K562 (cell line): ENCODE measurements at regions not wholly inside any gene's neighbourhood (a gene's known extent, or its start where the extent isn't known, plus 50 kb on each side); places are given as distances from the start of the nearest gene placed in this dataset.

Experiments used
- CHD1 ChIP-seq: fragments of 200-600 bp; sonication (generic); IDR thresholded peaks from one replicate; pipeline ENCODE4 v1.6.1; 2012; ENCODE audit warnings: mild to moderate bottlenecking, moderate library complexity, low read length, inconsistent platforms
- COPS2 ChIP-seq: fragments of 450-650 bp; conservative IDR thresholded peaks from 2 replicates; pipeline ENCODE4 v1.6.1; 2016; ENCODE audit warnings: mild to moderate bottlenecking, moderate library complexity
- ELK3 ChIP-seq: fragments of 450-650 bp; formaldehyde crosslinking; IDR thresholded peaks from 2 replicates; pipeline ENCODE4 v1.4.0; 2020; ENCODE audit warnings: mild to moderate bottlenecking
- ESRRA ChIP-seq: fragments of 450-650 bp; IDR thresholded peaks from 2 replicates; pipeline ENCODE4 v1.6.1; 2014; ENCODE audit warnings: low read depth, mild to moderate bottlenecking, moderate library complexity, borderline replicate concordance
- FOXJ3 ChIP-seq: sonication (generic); formaldehyde crosslinking; IDR thresholded peaks from 2 replicates; pipeline ENCODE4 v1.4.0; 2020; ENCODE audit warnings: mild to moderate bottlenecking, missing genetic modification reagents
- HDAC2 ChIP-seq: fragments of 450-650 bp; IDR thresholded peaks from 2 replicates; pipeline ENCODE4 v1.6.1; 2016; ENCODE audit warnings: mild to moderate bottlenecking
- HMG20B ChIP-seq: fragments of 250-450 bp; sonication (Bioruptor Pico); IDR thresholded peaks from 2 replicates; pipeline ENCODE4 v1.5.0; 2021; ENCODE audit warnings: mild to moderate bottlenecking
- HNRNPH1 ChIP-seq: fragments of 200-400 bp; formaldehyde crosslinking; optimal IDR thresholded peaks from 2 replicates; pipeline ENCODE3; 2017; ENCODE audit warnings: low read depth, mild to moderate bottlenecking, low read length, moderate library complexity
- MTA1 ChIP-seq: fragments of 450-650 bp; IDR thresholded peaks from 2 replicates; pipeline ENCODE4 v1.6.1; 2017; ENCODE audit warnings: borderline replicate concordance
- PREB ChIP-seq: sonication (generic); formaldehyde crosslinking; IDR thresholded peaks from 2 replicates; pipeline ENCODE4 v1.8.1; 2023; ENCODE audit warnings: mild to moderate bottlenecking, missing genetic modification reagents
- SAFB ChIP-seq: fragments of 200-400 bp; formaldehyde crosslinking; IDR thresholded peaks from 2 replicates; pipeline ENCODE4 v1.6.1; 2017; ENCODE audit warnings: low read depth, low read length, borderline replicate concordance
- SETDB1 ChIP-seq: IDR thresholded peaks from one replicate; pipeline ENCODE4 v1.6.1; 2012; ENCODE audit warnings: low read length, control low read depth, inconsistent platforms
- SLC30A9 ChIP-seq: fragments of 250-450 bp; sonication (Bioruptor Pico); IDR thresholded peaks from 2 replicates; pipeline ENCODE4 v1.8.0; 2022; ENCODE audit warnings: mild to moderate bottlenecking, moderate library complexity
- SREBF2 ChIP-seq: sonication (generic); formaldehyde crosslinking; IDR thresholded peaks from 2 replicates; pipeline ENCODE4 v1.4.0; 2020; ENCODE audit warnings: mild to moderate bottlenecking, missing genetic modification reagents
- TFAP4 ChIP-seq: sonication (generic); formaldehyde crosslinking; IDR thresholded peaks from 2 replicates; pipeline ENCODE4 v1.8.0; 2022; ENCODE audit warnings: missing genetic modification reagents, mild to moderate bottlenecking, moderate library complexity, borderline replicate concordance
- THAP7 ChIP-seq: fragments of 250-450 bp; sonication (Bioruptor Pico); IDR thresholded peaks from 2 replicates; pipeline ENCODE4 v1.5.0; 2021
- ZNF239 ChIP-seq: fragments of 250-450 bp; sonication (Bioruptor Pico); IDR thresholded peaks from 2 replicates; pipeline ENCODE4 v1.4.0; 2020; ENCODE audit warnings: mild to moderate bottlenecking
- ZNF280A ChIP-seq: fragments of 450-650 bp; IDR thresholded peaks from 2 replicates; pipeline ENCODE4 v1.6.1; 2018; ENCODE audit warnings: mild to moderate bottlenecking, low read depth; ENCODE audit not compliant: partially characterized antibody
- ZNF655 ChIP-seq: fragments of 250-450 bp; sonication (Bioruptor Pico); IDR thresholded peaks from 2 replicates; pipeline ENCODE4 v1.5.0; 2021
- ZNF696 ChIP-seq: fragments of 250-450 bp; sonication (Bioruptor Pico); conservative IDR thresholded peaks from 2 replicates; pipeline ENCODE4 v1.4.0; 2020; ENCODE audit warnings: mild to moderate bottlenecking, moderate library complexity
- ZNF780A ChIP-seq: fragments of 250-450 bp; sonication (Bioruptor Pico); IDR thresholded peaks from 2 replicates; pipeline ENCODE4 v1.5.0; 2021; ENCODE audit warnings: mild to moderate bottlenecking

GRCh38 chr12:34336619-34337465 lies 314.5 kb downstream of the ALG10 start (continued):
- TF ChIP-seq ESRRA (no peak), HNRNPH1 (no peak), COPS2 (no peak), HDAC2 (no peak), CHD1 (no peak), ZNF780A (CRISPR knock-in tag) (no peak), SREBF2 (CRISPR knock-in tag) (no peak), HMG20B (CRISPR knock-in tag) (no peak), THAP7 (no peak), SAFB (peak; percentile 70; the same call in 1 of the 2 replicates), FOXJ3 (CRISPR knock-in tag) (no peak), PREB (0 out of 2 replicates have a peak, but pooled peaks have one; percentile 27), TFAP4 (CRISPR knock-in tag) (peak; percentile 17; the same call in 1 of the 2 replicates), ZNF655 (CRISPR knock-in tag) (no peak), SLC30A9 (CRISPR knock-in tag) (no peak), SETDB1 (no peak), ZNF239 (CRISPR knock-in tag) (no peak), ELK3 (CRISPR knock-in tag) (no peak), MTA1 (no peak), ZNF280A (no peak), ZNF696 (CRISPR knock-in tag) (no peak)
